Loucy (cell line): ENCODE measurements at regions not wholly inside any gene's neighbourhood (a gene's known extent, or its start where the extent isn't known, plus 50 kb on each side); places are given as distances from the start of the nearest gene placed in this dataset.

Experiments used
- H2AFZ ChIP-seq: fragments of 200-600 bp; sonication (generic); 2 replicates; pipeline ENCODE4 v1.6.0; 2016; ENCODE audit warnings: antibody characterized with exemption, mild to moderate bottlenecking, low read length, moderate library complexity
- H3F3A ChIP-seq: fragments of 200-600 bp; 2 replicates; pipeline ENCODE4 v1.6.0; 2016; ENCODE audit warnings: antibody characterized with exemption, low read depth, mild to moderate bottlenecking
- H3K27me3 ChIP-seq: fragments of 200-600 bp; sonication (generic); 2 replicates; pipeline ENCODE4 v1.6.1; 2014; ENCODE audit warnings: low read length, mild to moderate bottlenecking; ENCODE audit not compliant: insufficient read depth, poor library complexity, severe bottlenecking
- H3K36me3 ChIP-seq: fragments of 200-600 bp; sonication (generic); 2 replicates; pipeline ENCODE4 v1.6.1; 2016; ENCODE audit warnings: low read length; ENCODE audit not compliant: insufficient read depth
- H3K4me1 ChIP-seq: fragments of 200-600 bp; sonication (generic); 2 replicates; pipeline ENCODE4 v1.5.1; 2014; ENCODE audit warnings: low read length, mild to moderate bottlenecking; ENCODE audit not compliant: insufficient read depth, poor library complexity, severe bottlenecking
- H3K4me2 ChIP-seq: fragments of 200-600 bp; sonication (generic); 2 replicates; pipeline ENCODE4 v1.6.0; 2014; ENCODE audit warnings: antibody characterized with exemption, low read length, low read depth, mild to moderate bottlenecking; ENCODE audit not compliant: poor library complexity, severe bottlenecking
- H3K4me3 ChIP-seq: fragments of 200-600 bp; sonication (generic); 2 replicates; pipeline ENCODE4 v1.5.1; 2014; ENCODE audit warnings: low read length, mild to moderate bottlenecking, mixed read lengths; ENCODE audit not compliant: poor library complexity, severe bottlenecking
- H3K79me2 ChIP-seq: fragments of 200-600 bp; sonication (generic); 2 replicates; pipeline ENCODE4 v1.6.1; 2014; ENCODE audit warnings: low read length; ENCODE audit not compliant: insufficient read depth
- H3K9ac ChIP-seq: fragments of 200-600 bp; sonication (generic); 2 replicates; pipeline ENCODE4 v1.6.0; 2014; ENCODE audit warnings: mild to moderate bottlenecking, low read depth, low read length, moderate library complexity; ENCODE audit not compliant: poor library complexity, severe bottlenecking
- H3K9me2 ChIP-seq: fragments of 200-600 bp; sonication (generic); replicated peaks from 2 replicates; pipeline ENCODE4 v1.6.1; 2016; ENCODE audit warnings: low read depth, low read length, mixed read lengths
- H3K9me3 ChIP-seq: fragments of 200-600 bp; sonication (generic); 2 replicates; pipeline ENCODE4 v1.6.1; 2014; ENCODE audit warnings: mild to moderate bottlenecking, antibody characterized with exemption, low read length, low read depth; ENCODE audit not compliant: insufficient read depth
- H4K20me1 ChIP-seq: fragments of 200-600 bp; sonication (generic); 2 replicates; pipeline ENCODE4 v1.6.0; 2014; ENCODE audit warnings: antibody characterized with exemption, low read length, mild to moderate bottlenecking; ENCODE audit not compliant: insufficient read depth, poor library complexity, severe bottlenecking
- CTCF ChIP-seq: fragments of 200-600 bp; sonication (generic); conservative IDR thresholded peaks from 2 replicates; pipeline ENCODE4 v1.5.1; 2014; ENCODE audit warnings: mild to moderate bottlenecking, antibody characterized with exemption, low read length
- EZH2phosphoT487 ChIP-seq: fragments of 200-600 bp; IDR thresholded peaks from 2 replicates; pipeline ENCODE4 v1.6.1; 2018; ENCODE audit warnings: antibody characterized with exemption, mild to moderate bottlenecking, moderate library complexity, borderline replicate concordance

DNA sequence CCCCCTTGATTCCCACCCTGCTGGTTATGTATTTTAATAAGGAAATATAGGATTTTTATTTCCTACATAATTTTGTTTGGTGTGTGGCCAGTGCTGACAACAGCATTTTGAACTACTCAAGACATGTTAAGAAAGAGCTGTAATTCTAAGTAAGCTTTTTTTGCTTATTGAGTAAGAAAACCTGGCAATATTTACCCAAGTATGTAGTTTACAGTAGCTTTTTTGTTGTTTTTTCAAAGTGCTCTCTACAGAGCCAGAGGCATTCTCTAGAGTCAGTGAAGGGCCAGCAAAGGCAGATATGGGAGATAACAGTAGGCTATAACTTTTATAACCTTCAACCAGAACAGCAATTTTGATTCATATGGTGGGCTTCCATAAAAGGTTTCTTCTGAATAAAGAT is 63.2 kb upstream of the TMEM168 start:
- Histone ChIP-seq H3K27me3 (no peaks in the 10 kb centered on the region), H3F3A (no peaks in the 10 kb centered on the region), H3K9me3 (no peaks in the 10 kb centered on the region), H3K4me3 (no peak overlapping the region), H3K36me3 (peaks cover 13% of the 10 kb centered on the region; the same call in 1 of the 2 replicates), H2AFZ (no peak overlapping the region), H3K9me2 (no peaks in the 10 kb centered on the region), H3K9ac (no peak overlapping the region), H3K4me2 (no peak overlapping the region), H3K79me2 (peaks cover 19% of the 10 kb centered on the region; the same call in 1 of the 2 replicates), H3K4me1 (no peaks in the 10 kb centered on the region), H4K20me1 (no peaks in the 10 kb centered on the region)
- no peak for TF ChIP-seq EZH2phosphoT487
- TF ChIP-seq CTCF: no peak

DNA sequence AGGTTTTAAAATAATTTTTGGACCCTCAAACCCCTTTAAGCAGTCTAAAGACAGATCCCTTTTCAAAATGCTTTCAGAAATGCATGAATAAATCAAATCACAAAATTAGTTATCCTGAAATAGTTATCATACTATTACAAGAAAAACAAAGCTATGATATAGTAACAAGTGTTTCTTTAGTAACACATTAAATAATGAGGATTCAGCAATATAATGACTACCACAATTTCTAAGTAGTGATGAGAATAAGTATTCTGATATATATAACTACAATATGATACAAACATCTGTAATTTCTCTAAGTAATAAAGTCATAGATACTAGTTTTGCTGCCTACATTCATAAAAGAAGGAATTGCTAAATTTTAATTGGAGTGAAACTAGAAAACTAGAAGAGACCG is 53.0 kb upstream of the TMEM168 start:
- H2AFZ ChIP-seq: no peak overlapping the region
- H3K36me3 ChIP-seq: peaks cover under 1% of the 10 kb centered on the region; the same call in 1 of the 2 replicates
- no peaks in the 10 kb centered on the region for H3K9me3 ChIP-seq
- H3F3A ChIP-seq: no peaks in the 10 kb centered on the region
- peaks cover 48% of the 10 kb centered on the region; the same call in 1 of the 2 replicates for H3K79me2 ChIP-seq
- no peak overlapping the region for H3K4me3 ChIP-seq
- no peaks in the 10 kb centered on the region for H3K4me1 ChIP-seq
- no peak overlapping the region for H3K4me2 ChIP-seq
- H3K27me3 ChIP-seq: no peaks in the 10 kb centered on the region
- H3K9ac ChIP-seq: no peak overlapping the region
- no peaks in the 10 kb centered on the region for H3K9me2 ChIP-seq
- H4K20me1 ChIP-seq: no peaks in the 10 kb centered on the region
- TF ChIP-seq EZH2phosphoT487 (no peak), CTCF (no peak)
